Lower leg skin (tissue), 4 donors: ENCODE measurements at regions not wholly inside any gene's neighbourhood (a gene's known extent, or its start where the extent isn't known, plus 50 kb on each side); places are given as distances from the start of the nearest gene placed in this dataset.

ENCODE experiments used
- DNase-seq, 2 donors: peaks; one replicate each; pipeline ENCODE4 v3.0.0-alpha.2; 2019; ENCODE audit warnings: low spot score in 2 of 2
- H3K4me3 ChIP-seq: fragments of 200-600 bp; sonication (generic); 2 replicates; pipeline ENCODE4 v1.5.1; 2017; ENCODE audit warnings: mild to moderate bottlenecking, low read depth; ENCODE audit not compliant: poor library complexity, severe bottlenecking
- CTCF ChIP-seq, 3 donors: fragments of 450-650 bp; IDR thresholded peaks; one replicate each; pipeline ENCODE4 v1.5.1; 2016; ENCODE audit warnings: antibody characterized with exemption in 3 of 3, mild to moderate bottlenecking in 3 of 3, moderate library complexity in 2 of 3
- POLR2A ChIP-seq, 2 donors: fragments of 450-650 bp; IDR thresholded peaks; one replicate each; pipeline ENCODE4 v1.6.1; 2016 to 2017; ENCODE audit warnings: antibody characterized with exemption in 2 of 2, mild to moderate bottlenecking in 1 of 2, moderate library complexity in 1 of 2
- WGBS, 2 donors: methylation state at CpG; one replicate each; pipeline ENCODE4 v1.1.5; 2018; 5-methylcytosine and 5-hydroxymethylcytosine counted together
- intact Hi-C: fragments of 100-400 bp; cut with DNase I; formaldehyde crosslinking; loops from one replicate; pipeline ENCODE4 v1.15.0; 2023; ENCODE audit warnings: low total_unique reads

- intact Hi-C loops: no loop called here
- no peak for DNase-seq
- no peak overlapping the region for H3K4me3 ChIP-seq
- WGBS, 2 donors: 78 to 82% methylated on average over 5 of the region's 5 CpGs
- TF ChIP-seq POLR2A (IDR thresholded peaks at IDR 0.05): no peak
- TF ChIP-seq CTCF (IDR thresholded peaks at IDR 0.05): no peak
These were observed 94.7 kb downstream of the CCDC185 start for GRCh38 chr1:223487887-223488259.

GRCh38 chr1:223489439-223489838 is 96.2 kb downstream of the CCDC185 start:
- no peak for DNase-seq
- TF ChIP-seq POLR2A (IDR thresholded peaks at IDR 0.05): no peak
- TF ChIP-seq CTCF (IDR thresholded peaks at IDR 0.05): no peak
- intact Hi-C loops: no loop called here
- no peak overlapping the region for H3K4me3 ChIP-seq
- WGBS, 2 donors: 80 to 95% methylated on average over 5 of the region's 5 CpGs

GRCh38 chr1:223490256-223490655 is 97.0 kb downstream of the CCDC185 start:
- TF ChIP-seq CTCF (IDR thresholded peaks at IDR 0.05): no peak
- no peak for TF ChIP-seq POLR2A (IDR thresholded peaks at IDR 0.05)

More at GRCh38 chr1:223490256-223490655, 97.0 kb downstream of the CCDC185 start:
- DNase-seq: no peak
- intact Hi-C loops: no loop called here
- 84 to 93% methylated on average over 3 of the region's 3 CpGs for WGBS, 2 donors
- H3K4me3 ChIP-seq: no peak overlapping the region
